OCI-LY1 (cell line): ENCODE measurements at regions not wholly inside any gene's neighbourhood (a gene's known extent, or its start where the extent isn't known, plus 50 kb on each side); places are given as distances from the start of the nearest gene placed in this dataset.

Experiments used
- EZH2 ChIP-seq: fragments of 200-600 bp; sonication (generic), shearing (Covaris generic); IDR thresholded peaks from 2 replicates; pipeline ENCODE4 v1.8.0; 2017; ENCODE audit warnings: borderline replicate concordance, mixed run types, mild to moderate bottlenecking, antibody characterized with exemption, low read length, moderate library complexity, mixed read lengths
- TF ChIP-seq, protein P1 (sequence below): fragments of 200-600 bp; sonication (generic), shearing (Covaris generic); IDR thresholded peaks from 2 replicates; pipeline ENCODE4 v1.5.1; 2017; ENCODE audit warnings: mild to moderate bottlenecking, antibody characterized with exemption, low read length, moderate library complexity, mixed read lengths

DNA sequence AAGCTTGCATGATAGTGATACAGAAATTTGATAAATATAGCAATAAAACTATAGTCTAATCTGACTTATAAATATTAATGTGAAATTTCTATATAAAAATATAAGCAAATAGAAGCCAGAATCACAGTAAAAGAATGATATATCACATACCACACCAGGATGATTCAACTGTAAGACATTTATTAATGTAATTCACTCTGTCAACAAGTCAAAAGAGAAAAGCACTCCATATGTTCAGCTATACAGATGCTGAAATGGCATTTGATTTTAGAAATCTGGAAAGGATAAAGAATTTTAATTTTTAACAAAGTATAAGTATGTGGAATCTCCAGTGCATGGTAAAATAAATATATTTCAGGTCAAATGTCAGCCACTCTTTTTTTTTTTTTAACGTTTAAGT, 372.4 kb downstream of the KCNN2 start:
- TF ChIP-seq EZH2, result no peak
- TF ChIP-seq, protein P1, sequence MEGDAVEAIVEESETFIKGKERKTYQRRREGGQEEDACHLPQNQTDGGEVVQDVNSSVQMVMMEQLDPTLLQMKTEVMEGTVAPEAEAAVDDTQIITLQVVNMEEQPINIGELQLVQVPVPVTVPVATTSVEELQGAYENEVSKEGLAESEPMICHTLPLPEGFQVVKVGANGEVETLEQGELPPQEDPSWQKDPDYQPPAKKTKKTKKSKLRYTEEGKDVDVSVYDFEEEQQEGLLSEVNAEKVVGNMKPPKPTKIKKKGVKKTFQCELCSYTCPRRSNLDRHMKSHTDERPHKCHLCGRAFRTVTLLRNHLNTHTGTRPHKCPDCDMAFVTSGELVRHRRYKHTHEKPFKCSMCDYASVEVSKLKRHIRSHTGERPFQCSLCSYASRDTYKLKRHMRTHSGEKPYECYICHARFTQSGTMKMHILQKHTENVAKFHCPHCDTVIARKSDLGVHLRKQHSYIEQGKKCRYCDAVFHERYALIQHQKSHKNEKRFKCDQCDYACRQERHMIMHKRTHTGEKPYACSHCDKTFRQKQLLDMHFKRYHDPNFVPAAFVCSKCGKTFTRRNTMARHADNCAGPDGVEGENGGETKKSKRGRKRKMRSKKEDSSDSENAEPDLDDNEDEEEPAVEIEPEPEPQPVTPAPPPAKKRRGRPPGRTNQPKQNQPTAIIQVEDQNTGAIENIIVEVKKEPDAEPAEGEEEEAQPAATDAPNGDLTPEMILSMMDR, result no peak
